Stimulated activated CD8-positive, alpha-beta memory T cell treated with anti-CD3 and anti-CD28 coated beads, Interleukin-7, amount 100 ng/mL, for 24 hours (primary cell): ENCODE measurements at regions not wholly inside any gene's neighbourhood (a gene's known extent, or its start where the extent isn't known, plus 50 kb on each side); places are given as distances from the start of the nearest gene placed in this dataset.
"Not testable (repeated sequence)": the region's sequence is repeated elsewhere in the genome, so short reads cannot be mapped to it uniquely, and the experiment has no call there.

Experiments
- DNase-seq: peaks from one replicate; pipeline ENCODE4 v3.0.0-alpha.2; 2020; ENCODE audit warnings: low read depth

DNA sequence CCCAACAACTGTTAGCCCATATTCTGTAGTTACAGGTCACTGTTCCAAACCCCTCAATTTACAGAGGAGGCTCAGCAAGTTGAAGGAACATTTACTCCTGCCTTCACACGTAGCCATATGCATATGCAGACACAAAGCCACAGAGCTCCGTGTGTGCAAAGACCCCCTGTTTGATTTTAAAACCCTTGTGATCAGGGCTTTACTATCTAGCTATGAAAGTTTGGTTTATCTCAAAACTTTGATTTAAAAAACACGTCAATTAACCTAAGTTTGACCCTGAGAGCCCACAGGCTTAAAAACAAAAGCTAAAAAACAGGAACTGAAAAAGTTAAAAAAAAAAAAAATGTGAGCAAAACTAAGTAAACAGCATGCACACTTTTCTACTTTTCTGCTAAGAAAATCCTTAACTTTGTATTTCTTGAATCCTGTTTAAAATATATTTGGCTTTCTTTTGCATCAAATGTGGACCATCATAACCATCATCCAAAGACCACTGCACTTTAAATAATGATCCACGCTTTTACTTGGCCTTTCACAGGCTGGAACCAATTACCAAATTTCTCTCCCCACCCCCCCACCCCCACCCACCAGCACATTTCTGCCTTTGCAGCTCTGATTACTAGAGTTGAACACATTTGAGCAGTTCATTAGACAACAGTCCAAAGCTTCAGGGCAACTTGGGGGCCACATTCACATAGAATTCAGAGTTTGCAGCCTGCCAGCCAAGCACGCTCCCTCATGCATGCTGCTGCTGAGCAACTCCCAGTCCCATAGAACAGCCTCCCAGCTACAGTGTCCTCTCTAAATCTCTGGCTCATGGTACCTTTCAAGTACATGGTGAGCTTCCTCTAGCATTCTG is 128.8 kb upstream of the MAP3K1 start:
- DNase-seq: no peak

DNA sequence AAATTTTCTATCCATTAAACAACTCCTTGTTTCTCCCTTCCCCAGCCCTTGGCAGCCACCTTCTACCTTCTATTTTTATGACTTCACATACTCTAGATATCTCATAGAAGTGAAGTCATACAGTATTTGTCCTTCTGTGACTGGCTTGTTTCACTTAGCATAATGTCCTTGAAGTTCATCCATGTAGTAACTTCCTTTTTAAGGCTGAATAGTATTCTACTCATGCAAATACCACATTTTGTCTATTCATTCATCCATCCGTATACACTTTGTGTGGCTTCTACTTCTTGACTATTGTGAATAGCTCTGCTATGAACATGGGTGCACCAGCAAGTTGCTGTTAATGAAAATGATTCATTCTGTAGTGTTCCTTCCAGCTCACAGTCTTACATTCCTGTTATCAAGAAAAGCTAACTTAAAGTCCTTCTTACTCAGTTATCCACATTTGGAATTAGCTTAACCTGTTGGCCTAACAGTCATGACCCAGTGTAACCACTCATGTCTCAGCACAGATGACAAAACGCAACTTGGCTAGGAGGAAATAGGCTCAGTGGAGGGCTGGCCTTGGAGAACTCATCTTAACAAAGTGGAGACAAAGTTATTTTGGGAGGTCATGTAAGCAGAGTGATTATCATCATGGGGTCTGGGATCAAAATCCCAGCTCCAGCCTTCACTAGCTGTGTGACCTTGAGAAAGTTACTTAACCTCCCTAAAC is 129.7 kb upstream of the MAP3K1 start:
- no peak for DNase-seq

- no peak for DNase-seq
These were observed 131.2 kb upstream of the MAP3K1 start for GRCh38 chr5:56684159-56684558.

DNA sequence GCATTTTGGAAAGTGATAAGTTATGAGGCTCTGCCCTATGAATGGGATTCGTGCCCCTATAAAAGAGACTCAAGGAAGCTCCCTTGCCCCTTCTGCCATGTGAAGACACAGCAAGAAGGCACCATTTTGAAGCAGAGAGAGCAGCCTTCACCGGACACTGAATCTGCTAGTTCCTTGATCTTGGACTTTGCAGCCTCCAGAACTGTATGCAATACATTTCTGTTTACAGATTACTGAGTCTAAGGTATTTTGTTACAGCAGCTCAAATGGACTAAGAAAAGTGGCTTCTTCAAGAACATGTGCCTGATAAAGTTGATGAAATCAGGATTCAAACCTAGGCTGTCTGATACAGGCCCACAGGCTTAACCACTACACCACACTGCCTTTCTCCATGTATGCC is 131.6 kb upstream of the MAP3K1 start:
- DNase-seq: no peak

DNA sequence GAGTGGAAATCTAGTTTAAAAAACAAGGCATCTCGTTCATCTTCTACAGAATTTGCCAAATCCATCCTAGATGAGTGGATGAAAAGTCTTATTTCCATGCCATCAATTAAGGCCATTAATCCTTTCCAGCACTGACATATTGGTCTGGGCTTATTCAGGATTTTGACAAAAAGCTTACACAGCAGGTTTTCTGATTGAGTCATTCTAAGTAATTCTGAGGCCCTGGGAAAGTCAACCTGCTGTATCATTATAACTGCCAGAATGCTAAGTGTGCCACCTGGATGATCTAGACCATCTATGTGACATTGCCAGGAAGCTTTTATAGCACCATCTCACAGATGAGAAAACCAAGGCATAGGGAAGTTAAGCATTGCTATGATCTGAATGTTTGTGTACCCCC is 132.1 kb upstream of the MAP3K1 start:
- DNase-seq: no peak

- DNase-seq: no peak
These were observed 134.0 kb upstream of the MAP3K1 start for GRCh38 chr5:56681346-56681745.

DNA sequence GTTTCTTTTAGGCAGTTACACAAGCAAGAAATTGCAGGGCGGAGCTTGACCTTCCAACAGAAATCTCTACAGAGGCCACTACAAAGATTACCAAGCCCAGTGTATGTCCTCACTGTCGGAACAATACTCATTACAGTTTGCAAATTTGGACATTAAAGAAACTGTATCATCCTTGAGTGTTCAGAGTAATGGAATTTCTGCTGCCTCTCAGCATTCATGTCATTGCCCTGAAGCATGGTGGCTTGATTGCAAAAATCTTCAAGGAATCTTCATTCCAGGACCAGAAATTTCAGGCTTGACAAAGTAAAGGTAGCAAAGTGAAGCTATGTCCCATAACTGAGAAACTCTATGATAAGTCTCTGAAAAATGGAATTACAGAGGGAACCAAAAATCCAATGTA is 134.6 kb upstream of the MAP3K1 start:
- no peak for DNase-seq

DNA sequence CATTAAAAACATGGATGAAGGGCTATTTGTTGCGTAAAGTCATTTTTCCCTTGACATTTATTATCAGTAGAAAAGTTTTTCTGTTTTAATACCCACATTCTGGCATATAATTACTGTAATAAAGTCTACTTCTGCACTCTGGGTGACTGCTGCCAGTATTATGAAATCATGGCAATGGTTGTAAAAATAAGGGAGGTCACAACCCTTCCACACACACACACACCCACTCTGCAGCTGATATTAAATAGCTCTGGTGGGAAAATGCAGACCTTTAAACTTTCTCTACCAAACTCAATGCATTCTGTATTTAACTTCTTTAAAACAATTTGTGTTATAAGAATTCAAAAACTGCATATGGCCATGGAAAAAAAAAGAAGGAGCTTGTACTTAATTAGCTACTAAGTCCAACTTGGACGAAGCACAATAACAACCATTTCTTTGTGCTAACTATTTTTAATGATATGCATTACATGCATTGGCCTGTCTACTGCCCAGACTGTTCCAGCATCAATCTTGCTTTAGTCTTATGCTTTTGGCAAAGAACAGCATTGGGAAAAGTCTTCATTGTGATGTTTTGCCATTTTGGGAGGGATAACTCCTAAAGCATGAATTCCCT is 137.6 kb upstream of the MAP3K1 start:
- no peak for DNase-seq

DNA sequence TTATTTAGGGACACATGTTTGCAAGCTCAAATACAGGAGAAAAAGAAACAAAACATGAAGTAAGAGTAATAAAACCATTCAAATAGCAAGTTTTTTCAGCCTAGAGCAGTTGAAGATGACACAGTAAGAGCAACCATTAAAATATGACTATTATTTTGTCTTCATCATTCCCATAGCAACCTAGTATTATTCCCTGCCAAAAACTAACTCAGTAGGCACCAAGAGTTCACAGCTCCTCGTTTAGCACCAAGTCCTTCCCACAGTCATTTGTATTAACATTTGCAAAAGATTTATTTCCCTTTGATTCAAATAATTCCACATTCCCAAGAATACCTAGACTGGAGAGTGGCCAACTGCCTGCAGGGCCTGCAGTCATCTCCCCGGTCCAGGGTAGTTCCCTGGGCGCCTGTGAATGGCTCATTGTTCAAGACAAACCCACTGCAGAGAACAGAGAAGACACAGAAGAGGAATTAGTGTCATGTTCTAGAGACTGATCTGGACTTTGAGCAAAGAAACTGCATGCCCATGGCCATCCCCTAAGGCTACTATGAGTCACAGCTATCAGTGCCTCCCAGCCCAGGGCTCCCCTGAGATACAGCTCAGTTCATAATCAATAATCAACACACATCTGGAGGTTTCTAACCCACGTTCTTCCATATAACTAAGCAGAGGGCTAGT is 139.1 kb upstream of the MAP3K1 start:
- DNase-seq: no peak

DNA sequence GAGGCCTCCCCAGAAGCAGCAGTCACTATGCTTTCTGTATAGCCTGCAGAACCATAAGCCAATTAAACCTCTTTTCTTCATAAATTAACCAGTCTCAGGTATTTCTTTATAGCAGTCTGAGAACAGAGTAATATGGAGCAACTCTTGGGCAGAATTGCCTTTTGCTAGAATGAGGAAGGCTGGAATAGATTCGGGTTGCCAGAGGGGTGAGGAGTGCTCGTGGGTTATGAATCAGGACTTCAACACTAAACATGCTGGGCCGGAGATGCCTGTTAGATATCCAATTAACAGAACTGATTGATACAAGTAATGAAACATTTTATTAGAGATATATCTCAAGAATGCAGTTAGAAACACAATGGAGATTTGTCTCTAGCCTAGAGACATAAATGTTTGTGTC is 140.9 kb upstream of the MAP3K1 start:
- DNase-seq: no peak

- DNase-seq: no peak
These were observed 142.2 kb upstream of the MAP3K1 start for GRCh38 chr5:56673171-56673570.

- DNase-seq: no peak
These were observed 143.8 kb upstream of the MAP3K1 start for GRCh38 chr5:56671571-56671970.

DNA sequence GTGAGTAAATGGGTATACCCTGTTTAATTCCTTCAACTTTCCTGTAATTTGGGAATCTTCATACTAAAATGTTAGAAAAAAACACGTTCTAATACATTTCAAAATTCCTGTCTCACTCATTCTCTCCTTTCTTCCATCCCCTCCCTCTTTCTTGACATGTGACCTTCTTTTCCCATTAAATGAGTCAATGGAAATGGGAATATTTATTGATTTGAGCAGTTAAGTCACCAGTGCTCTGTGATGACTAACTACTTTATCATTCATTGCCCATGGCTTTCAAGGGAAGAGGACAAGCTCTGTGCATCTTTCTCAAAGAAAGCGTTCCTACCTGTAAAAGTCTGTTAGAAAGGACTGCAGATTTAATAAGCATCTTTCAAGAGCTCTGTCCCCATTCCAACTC is 144.4 kb upstream of the MAP3K1 start:
- no peak for DNase-seq

DNA sequence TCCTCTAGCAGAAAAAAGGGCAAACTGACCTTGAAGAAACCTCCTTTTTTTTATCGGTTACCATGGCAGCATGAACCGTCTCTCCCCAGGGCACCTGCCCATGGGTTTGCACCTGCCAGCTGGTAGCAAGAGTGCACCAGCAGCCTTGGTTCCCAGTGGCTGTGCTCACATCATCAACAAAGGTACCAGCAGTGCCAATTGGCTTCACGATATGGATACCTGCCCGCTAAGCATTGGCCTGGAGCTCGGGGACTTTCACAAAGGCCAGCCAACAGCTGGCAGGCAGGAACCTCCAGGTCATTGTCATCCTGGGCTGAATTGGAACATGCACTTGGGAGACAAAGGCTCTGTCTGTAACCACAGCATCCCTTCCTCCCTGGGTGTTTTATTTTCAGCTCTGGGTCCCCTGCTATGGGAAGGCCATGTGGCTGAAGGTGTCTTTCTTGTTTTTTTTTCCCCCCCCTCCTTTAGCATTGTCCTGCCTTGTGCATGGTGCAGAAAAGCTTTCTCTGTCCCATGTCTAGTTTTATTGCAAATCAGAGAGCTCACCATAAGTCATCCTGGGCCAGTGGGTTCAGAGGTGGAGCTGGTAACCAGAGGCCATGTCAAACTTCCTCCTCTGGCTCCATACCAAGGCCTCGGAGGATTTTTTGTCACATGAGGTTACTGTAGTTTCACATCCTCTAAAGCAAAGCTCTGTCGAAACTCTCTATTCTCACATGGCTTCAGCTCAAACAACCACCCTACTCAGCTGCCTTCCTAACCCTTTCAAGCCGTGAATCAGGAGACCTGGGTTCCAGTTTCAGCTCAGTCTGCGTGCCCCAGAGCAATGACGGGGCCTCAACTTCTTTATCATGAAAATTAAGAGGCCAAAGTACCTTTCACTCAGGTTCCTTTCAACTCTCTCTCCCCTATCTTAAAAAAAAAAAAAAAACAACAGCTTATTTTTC is 145.5 kb upstream of the MAP3K1 start:
- peak; percentile 9 for DNase-seq

GRCh38 chr5:56668996-56669395 is 146.4 kb upstream of the MAP3K1 start:
- no peak for DNase-seq

GRCh38 chr5:56667692-56668091 is 147.7 kb upstream of the MAP3K1 start:
- DNase-seq: no peak

DNA sequence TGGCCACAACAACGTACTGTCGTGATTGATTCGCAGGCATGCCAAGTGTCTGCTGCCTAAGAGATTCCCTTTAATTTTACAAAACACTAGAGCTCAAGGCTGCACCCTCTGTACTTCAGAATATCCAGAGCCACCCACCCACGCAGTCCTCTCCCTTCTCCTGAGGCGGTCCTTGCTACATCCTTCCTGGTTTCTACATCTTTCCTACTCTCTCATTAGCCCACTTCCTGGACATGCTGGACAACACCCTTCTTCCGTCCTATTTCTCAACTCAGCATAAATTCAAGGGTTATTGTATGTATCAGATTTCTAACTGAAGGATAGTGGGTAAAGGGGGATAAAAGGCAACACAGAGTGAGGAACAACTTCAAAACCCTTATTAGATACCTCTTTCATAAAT is 148.4 kb upstream of the MAP3K1 start:
- no peak for DNase-seq

DNA sequence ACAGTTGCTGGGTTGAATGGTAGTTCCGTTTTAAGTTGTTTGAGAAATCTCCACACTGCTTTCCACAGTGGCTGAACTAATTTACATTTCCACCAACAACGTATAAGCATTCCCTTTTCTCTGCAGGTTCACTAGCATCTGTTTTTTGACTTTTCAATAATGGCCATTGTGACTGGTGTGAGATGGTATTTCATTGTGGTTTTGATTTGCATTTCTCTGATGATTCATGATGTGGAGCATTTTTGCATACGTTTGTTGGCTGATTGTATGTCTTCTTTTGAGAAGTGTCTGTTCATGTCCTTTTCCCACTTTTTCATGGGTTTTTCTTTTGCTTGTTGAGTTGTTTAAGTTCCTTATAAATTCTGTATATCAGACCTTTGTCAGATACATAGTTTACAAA is 150.2 kb upstream of the MAP3K1 start:
- DNase-seq: not testable (repeated sequence)

DNA sequence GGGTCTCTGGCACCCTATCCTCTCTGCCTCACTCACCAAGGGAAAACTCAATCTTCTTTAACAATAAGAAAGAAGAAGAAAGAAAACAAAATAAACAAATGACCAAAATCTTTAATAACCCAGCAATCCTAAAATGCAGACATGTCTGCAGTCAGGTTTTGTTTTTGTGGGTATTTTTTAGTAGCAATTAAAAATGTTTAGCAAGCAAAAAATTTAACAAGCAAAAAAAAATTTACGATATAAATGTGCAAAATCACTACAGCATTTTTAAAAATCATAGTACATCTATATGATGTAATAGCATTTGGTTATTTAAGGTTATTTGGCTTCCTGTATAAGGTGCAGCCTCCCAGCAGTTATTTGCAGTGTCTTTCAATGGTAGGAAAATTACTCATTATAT is 151.3 kb upstream of the MAP3K1 start:
- DNase-seq: no peak

- DNase-seq: no peak
These were observed 151.8 kb upstream of the MAP3K1 start for GRCh38 chr5:56663523-56663922.

GRCh38 chr5:56662893-56663292 is 152.5 kb upstream of the MAP3K1 start:
- no peak for DNase-seq
